ENCODE measurements at regions not wholly inside any gene's neighbourhood (a gene's known extent, or its start where the extent isn't known, plus 50 kb on each side); places are given as distances from the start of the nearest gene placed in this dataset.

- Histone ChIP-seq H4K20me1 (replicated peaks; ENCODE audit: insufficient read depth) (no peaks in the 10 kb centered on the region), H3F3A (replicated peaks; ENCODE audit: low read depth) (no peaks in the 10 kb centered on the region), H3K4me1 (ENCODE audit: insufficient read depth) (no peaks in the 10 kb centered on the region), H3K79me2 (replicated peaks; ENCODE audit: insufficient read depth) (no peaks in the 10 kb centered on the region), H3K27ac (ENCODE audit: low read depth) (no peak overlapping the region), H3K9me2 (ENCODE audit: insufficient read depth) (peaks cover 3% of the 10 kb centered on the region; the same call in 1 of the 2 replicates), H2AFZ (no peak overlapping the region), H3K27me3 (ENCODE audit: insufficient read depth) (no peaks in the 10 kb centered on the region), H3K4me2 (no peak overlapping the region), H3K36me3 (ENCODE audit: insufficient read depth) (peaks cover 25% of the 10 kb centered on the region), H3K4me3 (no peak overlapping the region)
- H3K4me1 Mint-ChIP-seq: no peaks in the 10 kb centered on the region
- ATAC-seq (no peak), DNase-seq (ENCODE audit: low spot score) (no peak)
- H3K4me3 Mint-ChIP-seq: no peak overlapping the region
- H3K36me3 Mint-ChIP-seq (ENCODE audit: low read depth): peaks cover 67% of the 10 kb centered on the region
- no peak overlapping the region for H3K27ac Mint-ChIP-seq
- TF ChIP-seq ETS1 (IDR thresholded peaks at IDR 0.05) (no peak), REST (IDR thresholded peaks at IDR 0.05; ENCODE audit: unreplicated experiment) (no peak), STAT1 (IDR thresholded peaks at IDR 0.05; ENCODE audit: unreplicated experiment) (no peak), CTCF (conservative IDR thresholded peaks at IDR 0.05; ENCODE audit: low read depth in 2 of 2) (no peak), EZH2 (IDR thresholded peaks at IDR 0.05; ENCODE audit: low read depth, unreplicated experiment) (no peak), ZNF114 (CRISPR knock-in tag; IDR thresholded peaks at IDR 0.05) (no peak), POLR2AphosphoS5 (IDR thresholded peaks at IDR 0.05; ENCODE audit: low read depth) (no peak), ZNF462 (CRISPR knock-in tag; IDR thresholded peaks at IDR 0.05) (no peak), NANOG (IDR thresholded peaks at IDR 0.05; ENCODE audit: borderline replicate concordance) (no peak), ZNF331 (CRISPR knock-in tag; IDR thresholded peaks at IDR 0.05; ENCODE audit: low read depth) (no peak), JUNB (IDR thresholded peaks at IDR 0.05; ENCODE audit: unreplicated experiment) (no peak), CREB1 (CRISPR knock-in tag; IDR thresholded peaks at IDR 0.05; ENCODE audit: low read depth) (no peak), EZH2phosphoT487 (IDR thresholded peaks at IDR 0.05; ENCODE audit: unreplicated experiment) (no peak)
- H3K27me3 Mint-ChIP-seq (ENCODE audit: insufficient read depth, low read depth, poor library complexity): no peaks in the 10 kb centered on the region
- peaks cover 57% of the 10 kb centered on the region for H3K9me3 Mint-ChIP-seq
These were observed 235.0 kb upstream of the TRPC7 start for GRCh38 chr5:136600306-136600705.

Data from GM23338 (cell line).